ENCODE measurements at regions not wholly inside any gene's neighbourhood (a gene's known extent, or its start where the extent isn't known, plus 50 kb on each side); places are given as distances from the start of the nearest gene placed in this dataset.

DNA sequence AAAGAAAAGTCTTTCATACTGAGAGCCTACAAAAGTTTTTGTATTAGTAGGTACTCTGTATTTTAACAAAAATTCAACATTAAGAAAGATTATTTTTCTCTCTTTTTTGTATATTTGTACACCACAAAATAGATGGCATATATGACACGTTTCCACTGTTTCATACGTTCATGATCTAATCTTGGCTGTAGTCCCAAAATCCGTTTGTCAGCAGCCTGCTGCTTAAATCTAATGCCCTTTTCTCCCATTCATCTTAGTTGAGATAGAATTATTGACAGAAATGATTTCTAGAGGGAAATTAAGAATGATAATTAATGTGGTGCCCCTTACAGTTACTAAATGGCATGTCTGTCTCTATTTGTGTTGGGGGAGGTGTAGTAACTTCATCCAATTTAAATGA is 140.7 kb upstream of the NOVA1 start:
- H3K9me3 ChIP-seq (ENCODE audit: control insufficient read depth, insufficient read depth, low read length), result no peaks in the 10 kb centered on the region
- TF ChIP-seq, protein P1, sequence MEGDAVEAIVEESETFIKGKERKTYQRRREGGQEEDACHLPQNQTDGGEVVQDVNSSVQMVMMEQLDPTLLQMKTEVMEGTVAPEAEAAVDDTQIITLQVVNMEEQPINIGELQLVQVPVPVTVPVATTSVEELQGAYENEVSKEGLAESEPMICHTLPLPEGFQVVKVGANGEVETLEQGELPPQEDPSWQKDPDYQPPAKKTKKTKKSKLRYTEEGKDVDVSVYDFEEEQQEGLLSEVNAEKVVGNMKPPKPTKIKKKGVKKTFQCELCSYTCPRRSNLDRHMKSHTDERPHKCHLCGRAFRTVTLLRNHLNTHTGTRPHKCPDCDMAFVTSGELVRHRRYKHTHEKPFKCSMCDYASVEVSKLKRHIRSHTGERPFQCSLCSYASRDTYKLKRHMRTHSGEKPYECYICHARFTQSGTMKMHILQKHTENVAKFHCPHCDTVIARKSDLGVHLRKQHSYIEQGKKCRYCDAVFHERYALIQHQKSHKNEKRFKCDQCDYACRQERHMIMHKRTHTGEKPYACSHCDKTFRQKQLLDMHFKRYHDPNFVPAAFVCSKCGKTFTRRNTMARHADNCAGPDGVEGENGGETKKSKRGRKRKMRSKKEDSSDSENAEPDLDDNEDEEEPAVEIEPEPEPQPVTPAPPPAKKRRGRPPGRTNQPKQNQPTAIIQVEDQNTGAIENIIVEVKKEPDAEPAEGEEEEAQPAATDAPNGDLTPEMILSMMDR (IDR thresholded peaks at IDR 0.05; ENCODE audit: low read depth, low read length), result no peak
- ChIA-PET CTCF (no interaction called here), POLR2A (no interaction called here)
- no peak for DNase-seq (ENCODE audit: low read depth, low spot score)
- no peak overlapping the region for H3K27ac ChIP-seq (ENCODE audit: low read depth, low read length)
- no peaks in the 10 kb centered on the region for H3K27me3 ChIP-seq (ENCODE audit: control insufficient read depth, insufficient read depth, low read length)
- no peak overlapping the region for H3K4me3 ChIP-seq (ENCODE audit: low read depth, low read length)

GRCh38 chr14:26741711-26742212 is 143.9 kb upstream of the NOVA1 start:
- CTCF ChIA-PET, result no interaction called here
- H3K9me3 ChIP-seq (ENCODE audit: control insufficient read depth, insufficient read depth, low read length), result no peaks in the 10 kb centered on the region
- TF ChIP-seq, protein P1 (IDR thresholded peaks at IDR 0.05; ENCODE audit: low read depth, low read length), result no peak
- no peaks in the 10 kb centered on the region for H3K27me3 ChIP-seq (ENCODE audit: control insufficient read depth, insufficient read depth, low read length)
- H3K27ac ChIP-seq (ENCODE audit: low read depth, low read length), result no peak overlapping the region
- no peak overlapping the region for H3K4me3 ChIP-seq (ENCODE audit: low read depth, low read length)
- DNase-seq (ENCODE audit: low read depth, low spot score), result no peak
- POLR2A ChIA-PET, result no interaction called here

- Histone ChIP-seq H3K27ac (ENCODE audit: low read depth, low read length) (no peak overlapping the region), H3K9me3 (ENCODE audit: control insufficient read depth, insufficient read depth, low read length) (no peaks in the 10 kb centered on the region), H3K4me3 (ENCODE audit: low read depth, low read length) (no peak overlapping the region), H3K27me3 (ENCODE audit: control insufficient read depth, insufficient read depth, low read length) (no peaks in the 10 kb centered on the region)
- no peak for DNase-seq (ENCODE audit: low read depth, low spot score)
- CTCF ChIA-PET, result no interaction called here
- POLR2A ChIA-PET, result no interaction called here
- TF ChIP-seq, protein P1 (IDR thresholded peaks at IDR 0.05; ENCODE audit: low read depth, low read length), result no peak
Measured at GRCh38 chr14:26743284-26743683, 145.5 kb upstream of the NOVA1 start.

- TF ChIP-seq, protein P1 (IDR thresholded peaks at IDR 0.05; ENCODE audit: low read depth, low read length), result no peak
- ChIA-PET CTCF (no interaction called here), POLR2A (no interaction called here)
- DNase-seq (ENCODE audit: low read depth, low spot score), result no peak
- Histone ChIP-seq H3K27me3 (ENCODE audit: control insufficient read depth, insufficient read depth, low read length) (no peaks in the 10 kb centered on the region), H3K9me3 (ENCODE audit: control insufficient read depth, insufficient read depth, low read length) (no peaks in the 10 kb centered on the region), H3K4me3 (ENCODE audit: low read depth, low read length) (no peak overlapping the region), H3K27ac (ENCODE audit: low read depth, low read length) (no peak overlapping the region)
Measured at GRCh38 chr14:26744903-26745302, 147.1 kb upstream of the NOVA1 start.

DNA sequence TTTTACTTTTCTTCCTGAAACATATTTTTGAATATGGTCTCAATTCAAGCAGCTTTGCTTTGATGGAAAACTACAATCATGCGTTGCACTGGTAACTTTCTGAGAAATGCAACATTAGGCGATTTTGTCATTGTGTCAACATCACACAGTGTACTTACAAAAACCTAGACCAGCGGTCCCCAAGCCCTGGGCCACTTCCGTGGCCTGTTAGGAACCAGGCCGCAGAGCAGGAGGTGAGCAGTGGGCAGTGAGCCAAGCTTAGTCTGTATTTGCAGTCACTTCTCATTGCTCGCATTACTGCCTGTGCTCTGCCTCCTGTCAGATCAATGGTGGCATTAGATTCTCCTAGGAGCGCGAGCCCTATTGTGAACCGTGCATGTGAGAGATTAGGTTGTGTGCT is 163.7 kb upstream of the NOVA1 start:
- TF ChIP-seq, protein P1 (IDR thresholded peaks at IDR 0.05; ENCODE audit: low read depth, low read length), result no peak

More for the DNA sequence above, 163.7 kb upstream of the NOVA1 start:
- no peak overlapping the region for H3K27ac ChIP-seq (ENCODE audit: low read depth, low read length)
- DNase-seq (ENCODE audit: low read depth, low spot score), result no peak
- H3K9me3 ChIP-seq (ENCODE audit: control insufficient read depth, insufficient read depth, low read length), result peaks cover 5% of the 10 kb centered on the region; the same call in 1 of the 2 replicates
- no peaks in the 10 kb centered on the region for H3K27me3 ChIP-seq (ENCODE audit: control insufficient read depth, insufficient read depth, low read length)
- ChIA-PET CTCF (no interaction called here), POLR2A (no interaction called here)
- no peak overlapping the region for H3K4me3 ChIP-seq (ENCODE audit: low read depth, low read length)
